Astrocyte (in vitro differentiated cells and primary cell): ENCODE measurements at regions not wholly inside any gene's neighbourhood (a gene's known extent, or its start where the extent isn't known, plus 50 kb on each side); places are given as distances from the start of the nearest gene placed in this dataset.

Experiments
- DNase-seq: peaks from one replicate; pipeline ENCODE4 v3.0.0-alpha.2; 2010; ENCODE audit warnings: low read depth
- FAIRE-seq: peaks from 2 replicates; lab custom pipeline; 2011; peaks lifted over from hg19 to GRCh38; lab: Jason Lieb, UNC
- H2AFZ ChIP-seq: 2 replicates; pipeline ENCODE4 v1.6.0; 2012; ENCODE audit warnings: low read depth, low read length, inconsistent platforms
- H3K27ac ChIP-seq: 2 replicates; pipeline ENCODE4 v1.5.1; 2011; ENCODE audit warnings: low read depth, low read length, inconsistent platforms
- H3K27me3 ChIP-seq: 2 replicates; pipeline ENCODE4 v1.6.0; 2011; ENCODE audit warnings: low read length, inconsistent platforms; ENCODE audit not compliant: insufficient read depth
- H3K36me3 ChIP-seq: 2 replicates; pipeline ENCODE4 v1.5.1; 2011; ENCODE audit warnings: low read length, inconsistent platforms; ENCODE audit not compliant: insufficient read depth
- H3K4me1 ChIP-seq: 2 replicates; pipeline ENCODE4 v1.5.1; 2011; ENCODE audit warnings: low read length, inconsistent platforms; ENCODE audit not compliant: insufficient read depth
- H3K4me2 ChIP-seq: 2 replicates; pipeline ENCODE4 v1.6.0; 2012; ENCODE audit warnings: low read length, inconsistent platforms
- H3K4me3 ChIP-seq: 2 replicates; pipeline ENCODE4 v1.5.1; 2011; ENCODE audit warnings: low read depth, mild to moderate bottlenecking, low read length, inconsistent platforms; ENCODE audit not compliant: insufficient read depth
- H3K79me2 ChIP-seq: 2 replicates; pipeline ENCODE4 v1.6.0; 2012; ENCODE audit warnings: mild to moderate bottlenecking, low read length, inconsistent platforms; ENCODE audit not compliant: insufficient read depth
- H3K9ac ChIP-seq: 2 replicates; pipeline ENCODE4 v1.6.0; 2012; ENCODE audit warnings: mild to moderate bottlenecking, low read length, inconsistent platforms
- H3K9me3 ChIP-seq: 2 replicates; pipeline ENCODE4 v1.5.1; 2012; ENCODE audit warnings: low read depth, mild to moderate bottlenecking, low read length, inconsistent platforms; ENCODE audit not compliant: insufficient read depth
- H4K20me1 ChIP-seq: 2 replicates; pipeline ENCODE4 v1.6.0; 2012; ENCODE audit warnings: low read length, inconsistent platforms; ENCODE audit not compliant: insufficient read depth
- H3K27ac Mint-ChIP-seq: one replicate; pipeline ENCODE4 v1.8.0; 2021; ENCODE audit warnings: mild to moderate bottlenecking, mixed read lengths; ENCODE audit not compliant: unreplicated experiment
- H3K27me3 Mint-ChIP-seq: one replicate; pipeline ENCODE4 v1.8.0; 2021; ENCODE audit warnings: low read depth, mixed read lengths; ENCODE audit not compliant: unreplicated experiment
- H3K36me3 Mint-ChIP-seq: one replicate; pipeline ENCODE4 v1.8.0; 2021; ENCODE audit warnings: low read depth, mixed read lengths; ENCODE audit not compliant: unreplicated experiment
- H3K4me1 Mint-ChIP-seq: one replicate; pipeline ENCODE4 v1.8.0; 2021; ENCODE audit warnings: low read depth, mixed read lengths; ENCODE audit not compliant: unreplicated experiment
- H3K4me3 Mint-ChIP-seq: one replicate; pipeline ENCODE4 v1.8.0; 2021; ENCODE audit warnings: mild to moderate bottlenecking, moderate library complexity, mixed read lengths; ENCODE audit not compliant: unreplicated experiment
- H3K9me3 Mint-ChIP-seq: one replicate; pipeline ENCODE4 v1.8.0; 2021; ENCODE audit warnings: mild to moderate bottlenecking, mixed read lengths; ENCODE audit not compliant: unreplicated experiment
- CTCF ChIP-seq: IDR thresholded peaks from 2 replicates; pipeline ENCODE4 v1.5.1; 2011; ENCODE audit warnings: low read depth, mild to moderate bottlenecking, inconsistent platforms, low read length, moderate library complexity; ENCODE audit not compliant: insufficient read depth
- EZH2 ChIP-seq: IDR thresholded peaks from 2 replicates; pipeline ENCODE4 v1.6.1; 2012; ENCODE audit warnings: mild to moderate bottlenecking, low read length, inconsistent platforms; ENCODE audit not compliant: insufficient read depth

GRCh38 chr4:57333684-57334083 lies 223.5 kb upstream of the IGFBP7 start:
- Histone ChIP-seq H4K20me1 (no peaks in the 10 kb centered on the region), H3K9ac (no peak overlapping the region), H3K4me1 (no peaks in the 10 kb centered on the region), H3K27ac (no peak overlapping the region), H3K4me2 (no peak overlapping the region), H3K27me3 (no peaks in the 10 kb centered on the region), H3K9me3 (no peaks in the 10 kb centered on the region), H3K36me3 (no peaks in the 10 kb centered on the region), H3K4me3 (no peak overlapping the region), H2AFZ (no peak overlapping the region), H3K79me2 (no peaks in the 10 kb centered on the region)
- H3K9me3 Mint-ChIP-seq: no peaks in the 10 kb centered on the region
- no peak for DNase-seq
- no peak overlapping the region for H3K4me3 Mint-ChIP-seq
- no peaks in the 10 kb centered on the region for H3K27me3 Mint-ChIP-seq
- FAIRE-seq: no peak
- H3K27ac Mint-ChIP-seq: no peak overlapping the region
- H3K36me3 Mint-ChIP-seq: no peaks in the 10 kb centered on the region
- H3K4me1 Mint-ChIP-seq: no peaks in the 10 kb centered on the region
- TF ChIP-seq EZH2: no peak
- TF ChIP-seq CTCF: no peak

GRCh38 chr4:57331959-57332358 lies 221.8 kb upstream of the IGFBP7 start:
- Mint-ChIP-seq H3K4me3 (no peak overlapping the region), H3K27me3 (no peaks in the 10 kb centered on the region), H3K36me3 (no peaks in the 10 kb centered on the region), H3K27ac (no peak overlapping the region), H3K9me3 (no peaks in the 10 kb centered on the region), H3K4me1 (no peaks in the 10 kb centered on the region)
- no peaks in the 10 kb centered on the region for H3K4me1 ChIP-seq
- no peaks in the 10 kb centered on the region for H4K20me1 ChIP-seq
- FAIRE-seq (no peak), DNase-seq (no peak)
- H2AFZ ChIP-seq: no peak overlapping the region
- no peak overlapping the region for H3K4me3 ChIP-seq
- TF ChIP-seq CTCF (no peak), EZH2 (no peak)
- no peaks in the 10 kb centered on the region for H3K27me3 ChIP-seq
- no peak overlapping the region for H3K9ac ChIP-seq
- H3K27ac ChIP-seq: no peak overlapping the region
- H3K36me3 ChIP-seq: no peaks in the 10 kb centered on the region
- H3K79me2 ChIP-seq: no peaks in the 10 kb centered on the region
- H3K4me2 ChIP-seq: no peak overlapping the region
- no peaks in the 10 kb centered on the region for H3K9me3 ChIP-seq

GRCh38 chr4:57329279-57329678 lies 219.1 kb upstream of the IGFBP7 start:
- TF ChIP-seq CTCF: no peak
- TF ChIP-seq EZH2: no peak
- no peak overlapping the region for H3K4me3 ChIP-seq
- no peak overlapping the region for H3K4me3 Mint-ChIP-seq
- no peaks in the 10 kb centered on the region for H3K9me3 ChIP-seq
- no peak overlapping the region for H3K4me2 ChIP-seq
- no peak for DNase-seq
- no peaks in the 10 kb centered on the region for H3K36me3 Mint-ChIP-seq
- no peaks in the 10 kb centered on the region for H3K9me3 Mint-ChIP-seq
- H3K27me3 Mint-ChIP-seq: no peaks in the 10 kb centered on the region
- H4K20me1 ChIP-seq: no peaks in the 10 kb centered on the region
- H3K9ac ChIP-seq: no peak overlapping the region
- no peaks in the 10 kb centered on the region for H3K4me1 Mint-ChIP-seq
- no peaks in the 10 kb centered on the region for H3K36me3 ChIP-seq
- no peaks in the 10 kb centered on the region for H3K27me3 ChIP-seq
- no peaks in the 10 kb centered on the region for H3K79me2 ChIP-seq
- H3K27ac ChIP-seq: no peak overlapping the region
- no peak overlapping the region for H2AFZ ChIP-seq
- no peak for FAIRE-seq
- no peaks in the 10 kb centered on the region for H3K4me1 ChIP-seq
- no peak overlapping the region for H3K27ac Mint-ChIP-seq
